Right lobe of liver (tissue), 4 donors: ENCODE measurements at regions not wholly inside any gene's neighbourhood (a gene's known extent, or its start where the extent isn't known, plus 50 kb on each side); places are given as distances from the start of the nearest gene placed in this dataset.

Experiments used
- CTCF ChIP-seq, 4 donors: fragments of 200-600 bp in 3 of 4; fragments of 450-650 bp in 1 of 4; IDR thresholded peaks; one replicate each; pipeline versions ENCODE4 v1.5.1 to v1.8.0; 2016 to 2022; ENCODE audit warnings: antibody characterized with exemption in 4 of 4, mild to moderate bottlenecking in 2 of 4
- POLR2A ChIP-seq: fragments of 450-650 bp; IDR thresholded peaks from one replicate; pipeline ENCODE4 v1.6.1; 2017; ENCODE audit warnings: antibody characterized with exemption, mild to moderate bottlenecking
- donor health status: DM: no; HTN: no; CAD: no.
- donor health status: DM: no; HTN: no; CAD: no.
- donor health status: DM: no; HTN: yes; CAD: no.

- TF ChIP-seq CTCF (IDR thresholded peaks at IDR 0.05) (no peak), POLR2A (no peak)
These were observed 98.0 kb upstream of the FAM20C start for GRCh38 chr7:94251-94801.
